ENCODE measurements at regions not wholly inside any gene's neighbourhood (a gene's known extent, or its start where the extent isn't known, plus 50 kb on each side); places are given as distances from the start of the nearest gene placed in this dataset.

DNA sequence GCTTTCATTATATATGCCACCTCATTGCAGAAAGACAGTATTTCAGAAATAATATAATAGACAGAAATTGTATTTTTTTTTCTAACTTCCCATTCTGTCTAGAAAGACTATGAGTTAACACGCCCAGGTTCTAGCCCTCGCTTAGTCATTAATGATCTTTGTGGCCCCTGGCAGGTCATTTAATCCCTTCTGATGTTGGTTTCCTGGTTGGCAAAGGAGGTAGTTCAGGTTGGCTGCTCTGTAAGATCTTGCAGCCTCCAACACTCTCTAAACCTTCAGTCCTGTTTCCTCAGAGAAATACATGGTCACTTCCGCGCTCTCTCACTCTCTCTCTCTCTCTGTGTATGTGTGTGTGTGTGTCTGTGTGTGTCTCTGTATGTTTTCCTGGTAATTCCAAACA, 156.3 kb upstream of the NOCT start:
- Mint-ChIP-seq H3K9me3 (no peaks in the 10 kb centered on the region), H3K4me1 (ENCODE audit: low read depth) (no peaks in the 10 kb centered on the region), H3K36me3 (ENCODE audit: low read depth) (no peaks in the 10 kb centered on the region), H3K27ac (no peak overlapping the region), H3K27me3 (peaks cover 17% of the 10 kb centered on the region), H3K4me3 (no peak overlapping the region)
- ChIA-PET POLR2A (no interaction called here), CTCF (no interaction called here)
- ATAC-seq (ENCODE audit: poor library complexity) = no peak
- Histone ChIP-seq H3K27ac (ENCODE audit: low read depth in 1 of 2, low read length in 2 of 2) (no peak overlapping the region), H3K4me1 (ENCODE audit: insufficient read depth, low read length) (no peaks in the 10 kb centered on the region), H3K9me3 (ENCODE audit: control insufficient read depth in 1 of 2, insufficient read depth in 1 of 2, low read length in 2 of 2) (no peaks in the 10 kb centered on the region), H3K27me3 (ENCODE audit: control insufficient read depth in 1 of 2, insufficient read depth in 2 of 2, low read length in 2 of 2) (peaks cover 0 to 6% of the 10 kb centered on the region in 2 experiments), H3K4me3 (ENCODE audit: low read length) (no peak overlapping the region), H3K36me3 (ENCODE audit: insufficient read depth, low read length) (no peaks in the 10 kb centered on the region)
- DNase-seq = no peak
- intact Hi-C loops (cut with DNase I, micrococcal nuclease) = no loop called here
- no peak for TF ChIP-seq CTCF (IDR thresholded peaks at IDR 0.05)

GRCh38 chr4:138858419-138858818, 157.2 kb upstream of the NOCT start:
- no peak overlapping the region for H3K4me3 ChIP-seq (ENCODE audit: low read length)
- Mint-ChIP-seq H3K27ac (no peak overlapping the region), H3K4me1 (ENCODE audit: low read depth) (no peaks in the 10 kb centered on the region), H3K4me3 (no peak overlapping the region), H3K36me3 (ENCODE audit: low read depth) (no peaks in the 10 kb centered on the region), H3K27me3 (peaks cover 17% of the 10 kb centered on the region), H3K9me3 (no peaks in the 10 kb centered on the region)
- ChIA-PET POLR2A (no interaction called here), CTCF (no interaction called here)
- H3K27ac ChIP-seq (ENCODE audit: low read depth in 1 of 2, low read length in 2 of 2) = no peak overlapping the region
- DNase-seq = no peak
- H3K4me1 ChIP-seq (ENCODE audit: insufficient read depth, low read length) = no peaks in the 10 kb centered on the region
- intact Hi-C loops (cut with DNase I, micrococcal nuclease) = no loop called here
- peaks cover 0 to 6% of the 10 kb centered on the region in 2 experiments for H3K27me3 ChIP-seq (ENCODE audit: control insufficient read depth in 1 of 2, insufficient read depth in 2 of 2, low read length in 2 of 2)
- no peaks in the 10 kb centered on the region for H3K36me3 ChIP-seq (ENCODE audit: insufficient read depth, low read length)
- no peaks in the 10 kb centered on the region for H3K9me3 ChIP-seq (ENCODE audit: control insufficient read depth in 1 of 2, insufficient read depth in 1 of 2, low read length in 2 of 2)
- ATAC-seq (ENCODE audit: poor library complexity) = no peak
- no peak for TF ChIP-seq CTCF (IDR thresholded peaks at IDR 0.05)

DNA sequence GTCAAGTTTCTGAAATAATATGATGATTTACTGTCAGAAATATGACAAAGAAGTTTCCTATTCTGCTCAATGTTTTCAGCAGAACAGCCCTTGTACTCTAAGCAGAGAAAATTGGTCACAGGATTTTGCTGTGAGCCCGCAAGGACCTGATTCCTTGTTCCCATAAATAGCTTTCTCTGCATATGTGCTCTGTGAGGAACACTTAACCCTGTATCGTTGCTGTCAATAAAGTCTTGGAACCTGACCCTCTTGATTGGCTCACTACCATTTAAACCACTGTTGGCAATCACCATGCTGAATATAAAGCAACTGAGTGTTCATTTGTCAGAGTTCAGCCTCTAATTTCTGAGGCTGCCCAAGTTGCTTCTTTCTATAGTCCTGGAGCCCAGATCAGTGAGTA, 158.2 kb upstream of the NOCT start:
- Mint-ChIP-seq H3K4me1 (ENCODE audit: low read depth) (no peaks in the 10 kb centered on the region), H3K9me3 (no peaks in the 10 kb centered on the region), H3K27ac (no peak overlapping the region), H3K4me3 (no peak overlapping the region), H3K36me3 (ENCODE audit: low read depth) (no peaks in the 10 kb centered on the region), H3K27me3 (peaks cover 22% of the 10 kb centered on the region)
- H3K4me3 ChIP-seq (ENCODE audit: low read length) = no peak overlapping the region
- H3K27ac ChIP-seq (ENCODE audit: low read depth in 1 of 2, low read length in 2 of 2) = no peak overlapping the region
- no peaks in the 10 kb centered on the region for H3K36me3 ChIP-seq (ENCODE audit: insufficient read depth, low read length)
- DNase-seq = no peak
- H3K27me3 ChIP-seq (ENCODE audit: control insufficient read depth in 1 of 2, insufficient read depth in 2 of 2, low read length in 2 of 2) = peaks cover 1 to 3% of the 10 kb centered on the region in 2 experiments
- no peaks in the 10 kb centered on the region for H3K9me3 ChIP-seq (ENCODE audit: control insufficient read depth in 1 of 2, insufficient read depth in 1 of 2, low read length in 2 of 2)
- ChIA-PET POLR2A (no interaction called here), CTCF (no interaction called here)
- H3K4me1 ChIP-seq (ENCODE audit: insufficient read depth, low read length) = no peaks in the 10 kb centered on the region
- no peak for TF ChIP-seq CTCF (IDR thresholded peaks at IDR 0.05)
- no peak for ATAC-seq (ENCODE audit: poor library complexity)
- intact Hi-C loops (cut with DNase I, micrococcal nuclease) = no loop called here

All from CD4-positive, alpha-beta T cell (primary cell).